Tibial nerve (tissue), 4 donors: ENCODE measurements at regions not wholly inside any gene's neighbourhood (a gene's known extent, or its start where the extent isn't known, plus 50 kb on each side); places are given as distances from the start of the nearest gene placed in this dataset.

Experiments
- DNase-seq, 2 donors: peaks; one replicate each; pipeline ENCODE4 v3.0.0-alpha.2; 2019; ENCODE audit warnings: low spot score in 2 of 2
- H3K27ac ChIP-seq, 4 donors: fragments of 200-600 bp; sonication (generic) in 3 of 4; one replicate each; pipeline ENCODE4 v1.5.1; 2017 to 2019; ENCODE audit warnings: mild to moderate bottlenecking in 1 of 4
- H3K27me3 ChIP-seq, 2 donors: fragments of 200-600 bp; sonication (generic) in 1 of 2; one replicate each; pipeline versions ENCODE4 v1.5.1 to v1.6.0; 2017 to 2019
- H3K36me3 ChIP-seq, 3 donors: fragments of 200-600 bp; sonication (generic); one replicate each; pipeline ENCODE4 v1.5.1; 2018 to 2019
- H3K4me1 ChIP-seq, 4 donors: fragments of 200-600 bp; sonication (generic) in 3 of 4; one replicate each; pipeline ENCODE4 v1.5.1; 2017 to 2019
- H3K4me3 ChIP-seq, 4 donors: fragments of 200-600 bp; sonication (generic) in 3 of 4; one replicate each; pipeline ENCODE4 v1.5.1; 2017 to 2019; ENCODE audit warnings: mild to moderate bottlenecking in 1 of 4, moderate library complexity in 1 of 4
- H3K9me3 ChIP-seq, 4 donors: fragments of 200-600 bp; sonication (generic) in 3 of 4; one replicate each; pipeline ENCODE4 v1.5.1; 2017 to 2019
- EP300 ChIP-seq, 2 donors: sonication (generic); formaldehyde crosslinking; IDR thresholded peaks; one replicate each; pipeline ENCODE4 v1.6.1; 2017; ENCODE audit warnings: antibody characterized with exemption in 2 of 2, mild to moderate bottlenecking in 1 of 2
- POLR2A ChIP-seq, 2 donors: fragments of 450-650 bp; IDR thresholded peaks; one replicate each; pipeline ENCODE4 v1.6.1; 2017; ENCODE audit warnings: antibody characterized with exemption in 2 of 2, mild to moderate bottlenecking in 2 of 2, moderate library complexity in 2 of 2
- WGBS, 2 donors: methylation state at CpG; one replicate each; pipeline ENCODE4 v1.1.5; 2018; 5-methylcytosine and 5-hydroxymethylcytosine counted together
- TF ChIP-seq, protein P1 (sequence below), 5 experiments: fragments of 200-600 bp in 3 of 5; fragments of 450-650 bp in 2 of 5; sonication (generic) in 3 of 5; IDR thresholded peaks; one replicate each; pipeline ENCODE4 v1.5.1; 2016 to 2019; ENCODE audit warnings: antibody characterized with exemption in 5 of 5, mild to moderate bottlenecking in 3 of 5, moderate library complexity in 2 of 5

- DNase-seq = peak in 1 of 2 donors; percentile 36
- H3K9me3 ChIP-seq = peaks cover 0 to 3% (median 0%) of the 10 kb centered on the region in 4 donors
These were observed 132.2 kb upstream of the INHBA start for GRCh38 chr7:41834805-41835694.

GRCh38 chr7:41832941-41833340 lies 130.1 kb upstream of the INHBA start:
- Histone ChIP-seq H3K27me3 (no peaks in the 10 kb centered on the region), H3K4me3 (no peak overlapping the region), H3K9me3 (peaks cover 0 to 3% (median 0%) of the 10 kb centered on the region in 4 donors), H3K36me3 (no peaks in the 10 kb centered on the region), H3K4me1 (peaks cover 0 to 17% (median 0%) of the 10 kb centered on the region in 4 donors), H3K27ac (no peak overlapping the region)
- TF ChIP-seq POLR2A (IDR thresholded peaks at IDR 0.05) (no peak), EP300 (IDR thresholded peaks at IDR 0.05) (no peak)
- TF ChIP-seq, protein P1, sequence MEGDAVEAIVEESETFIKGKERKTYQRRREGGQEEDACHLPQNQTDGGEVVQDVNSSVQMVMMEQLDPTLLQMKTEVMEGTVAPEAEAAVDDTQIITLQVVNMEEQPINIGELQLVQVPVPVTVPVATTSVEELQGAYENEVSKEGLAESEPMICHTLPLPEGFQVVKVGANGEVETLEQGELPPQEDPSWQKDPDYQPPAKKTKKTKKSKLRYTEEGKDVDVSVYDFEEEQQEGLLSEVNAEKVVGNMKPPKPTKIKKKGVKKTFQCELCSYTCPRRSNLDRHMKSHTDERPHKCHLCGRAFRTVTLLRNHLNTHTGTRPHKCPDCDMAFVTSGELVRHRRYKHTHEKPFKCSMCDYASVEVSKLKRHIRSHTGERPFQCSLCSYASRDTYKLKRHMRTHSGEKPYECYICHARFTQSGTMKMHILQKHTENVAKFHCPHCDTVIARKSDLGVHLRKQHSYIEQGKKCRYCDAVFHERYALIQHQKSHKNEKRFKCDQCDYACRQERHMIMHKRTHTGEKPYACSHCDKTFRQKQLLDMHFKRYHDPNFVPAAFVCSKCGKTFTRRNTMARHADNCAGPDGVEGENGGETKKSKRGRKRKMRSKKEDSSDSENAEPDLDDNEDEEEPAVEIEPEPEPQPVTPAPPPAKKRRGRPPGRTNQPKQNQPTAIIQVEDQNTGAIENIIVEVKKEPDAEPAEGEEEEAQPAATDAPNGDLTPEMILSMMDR (IDR thresholded peaks at IDR 0.05) = no peak
- no peak for DNase-seq
- WGBS, 2 donors = 43 to 44% methylated on average over 4 of the region's 4 CpGs

More at GRCh38 chr7:41834805-41835694, 132.2 kb upstream of the INHBA start:
- 59% methylated on average over 8 of the region's 8 CpGs for WGBS, 2 donors
- Histone ChIP-seq H3K4me3 (no peak overlapping the region), H3K27me3 (no peaks in the 10 kb centered on the region), H3K27ac (peak overlapping the region in 2 of 4 donors; percentile 66 to 84), H3K36me3 (no peaks in the 10 kb centered on the region), H3K4me1 (peaks cover 0 to 17% (median 0%) of the 10 kb centered on the region in 4 donors)
- TF ChIP-seq POLR2A (IDR thresholded peaks at IDR 0.05) (no peak), EP300 (IDR thresholded peaks at IDR 0.05) (peak in 1 of 2 donors; percentile 11)
- TF ChIP-seq, protein P1 (IDR thresholded peaks at IDR 0.05) = no peak

DNA sequence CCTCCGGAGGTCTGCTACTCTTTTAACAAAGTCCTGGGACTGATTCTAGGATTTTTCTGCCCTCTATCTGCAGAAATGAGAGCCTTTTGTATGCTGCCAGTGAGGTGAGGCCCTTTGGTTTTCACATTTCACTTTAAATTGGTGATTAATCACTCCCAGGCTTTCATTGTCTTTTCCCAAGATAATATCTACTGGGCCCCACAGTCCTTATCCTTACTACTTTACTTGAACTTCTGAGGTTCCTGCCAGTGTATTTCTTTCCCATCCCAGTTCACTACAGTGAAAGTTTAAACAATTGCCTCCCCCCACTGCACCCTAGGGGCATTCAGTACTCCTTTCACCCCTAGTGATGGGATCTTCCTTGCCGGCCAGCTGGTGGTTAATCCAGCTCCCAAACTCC lies 127.4 kb upstream of the INHBA start:
- H3K27me3 ChIP-seq = no peaks in the 10 kb centered on the region
- no peak overlapping the region for H3K4me3 ChIP-seq
- peaks cover 0 to 7% (median 0%) of the 10 kb centered on the region in 4 donors for H3K4me1 ChIP-seq
- TF ChIP-seq EP300 (IDR thresholded peaks at IDR 0.05) (no peak), POLR2A (IDR thresholded peaks at IDR 0.05) (no peak)
- TF ChIP-seq, protein P1 (IDR thresholded peaks at IDR 0.05) = no peak
- peaks cover 0 to 3% (median 0%) of the 10 kb centered on the region in 4 donors for H3K9me3 ChIP-seq
- WGBS, 2 donors = 63 to 68% methylated on average over 2 of the region's 2 CpGs
- no peaks in the 10 kb centered on the region for H3K36me3 ChIP-seq
- no peak for DNase-seq
- no peak overlapping the region for H3K27ac ChIP-seq

DNA sequence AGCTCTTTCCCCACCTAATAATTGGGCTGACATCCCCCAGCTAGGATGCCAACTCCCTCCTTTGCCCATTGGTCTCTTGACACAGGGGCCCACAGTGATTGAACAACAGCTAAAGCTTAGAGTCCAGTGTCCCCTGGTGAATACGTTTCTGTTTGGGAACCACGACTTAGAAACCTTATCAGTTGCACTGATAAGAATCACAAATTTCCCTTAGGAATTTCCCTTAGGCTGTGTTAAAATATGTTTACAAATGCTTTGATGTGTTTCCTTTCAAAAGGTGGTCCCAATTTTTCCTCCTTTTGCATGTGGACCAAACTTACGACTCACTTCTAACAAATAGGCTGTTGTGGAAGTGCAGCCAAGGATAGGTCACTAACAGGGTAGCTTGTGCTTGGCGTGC lies 126.0 kb upstream of the INHBA start:
- Histone ChIP-seq H3K9me3 (peaks cover 0 to 3% (median 0%) of the 10 kb centered on the region in 4 donors), H3K27me3 (no peaks in the 10 kb centered on the region), H3K27ac (no peak overlapping the region), H3K4me3 (no peak overlapping the region), H3K4me1 (no peaks in the 10 kb centered on the region), H3K36me3 (no peaks in the 10 kb centered on the region)
- DNase-seq = no peak
- WGBS, 2 donors = 74 to 86% methylated on average over 4 of the region's 4 CpGs
- TF ChIP-seq EP300 (IDR thresholded peaks at IDR 0.05) = no peak
- TF ChIP-seq POLR2A (IDR thresholded peaks at IDR 0.05) = no peak
- TF ChIP-seq, protein P1 (IDR thresholded peaks at IDR 0.05) = no peak

GRCh38 chr7:41826641-41827040 lies 123.8 kb upstream of the INHBA start:
- H3K9me3 ChIP-seq = peaks cover 0 to 2% (median 0%) of the 10 kb centered on the region in 4 donors
- no peak overlapping the region for H3K4me3 ChIP-seq
- 86 to 91% methylated on average over 1 of the region's 1 CpG for WGBS, 2 donors
- TF ChIP-seq, protein P1 (IDR thresholded peaks at IDR 0.05) = no peak
- TF ChIP-seq EP300 (IDR thresholded peaks at IDR 0.05) = no peak
- no peak for TF ChIP-seq POLR2A (IDR thresholded peaks at IDR 0.05)
- H3K27me3 ChIP-seq = no peaks in the 10 kb centered on the region
- no peaks in the 10 kb centered on the region for H3K36me3 ChIP-seq
- DNase-seq = no peak
- no peaks in the 10 kb centered on the region for H3K4me1 ChIP-seq
- no peak overlapping the region for H3K27ac ChIP-seq
